Chondrocyte (in vitro differentiated cells): ENCODE measurements at regions not wholly inside any gene's neighbourhood (a gene's known extent, or its start where the extent isn't known, plus 50 kb on each side); places are given as distances from the start of the nearest gene placed in this dataset.

ENCODE experiments used
- DNase-seq: peaks from one replicate; pipeline ENCODE4 v3.0.0; 2021; ENCODE audit warnings: mixed read lengths, low spot score
- H3K27ac Mint-ChIP-seq: one replicate; pipeline ENCODE4 v1.8.0; 2021; ENCODE audit warnings: mild to moderate bottlenecking, moderate library complexity, mixed read lengths; ENCODE audit not compliant: unreplicated experiment
- H3K27me3 Mint-ChIP-seq: 2 replicates; pipeline ENCODE4 v1.8.0; 2021; ENCODE audit warnings: low read depth, mixed read lengths
- H3K36me3 Mint-ChIP-seq: 2 replicates; pipeline ENCODE4 v1.8.0; 2021; ENCODE audit warnings: low read depth, mixed read lengths
- H3K4me1 Mint-ChIP-seq: 2 replicates; pipeline ENCODE4 v1.8.0; 2021; ENCODE audit warnings: low read depth, mild to moderate bottlenecking, mixed read lengths
- H3K4me3 Mint-ChIP-seq: one replicate; pipeline ENCODE4 v1.8.0; 2021; ENCODE audit warnings: mild to moderate bottlenecking, moderate library complexity, mixed read lengths; ENCODE audit not compliant: unreplicated experiment
- H3K9me3 Mint-ChIP-seq: 2 replicates; pipeline ENCODE4 v1.8.0; 2021; ENCODE audit warnings: low read depth, mixed read lengths
- CTCF ChIP-seq: fragments of 200-600 bp; sonication (generic); IDR thresholded peaks from 2 replicates; pipeline ENCODE4 v1.5.0; 2021; ENCODE audit warnings: antibody characterized with exemption, mild to moderate bottlenecking, moderate library complexity

GRCh38 chr10:88156341-88156740 is 292.9 kb downstream of the PTEN start:
- no peak overlapping the region for H3K27ac Mint-ChIP-seq
- H3K4me3 Mint-ChIP-seq, result no peak overlapping the region
- no peaks in the 10 kb centered on the region for H3K36me3 Mint-ChIP-seq
- TF ChIP-seq CTCF, result no peak
- peaks cover 40% of the 10 kb centered on the region for H3K4me1 Mint-ChIP-seq
- no peak for DNase-seq
- no peaks in the 10 kb centered on the region for H3K9me3 Mint-ChIP-seq
- H3K27me3 Mint-ChIP-seq, result no peaks in the 10 kb centered on the region

GRCh38 chr10:88157981-88158465 is 294.6 kb downstream of the PTEN start:
- Mint-ChIP-seq H3K4me1 (peaks cover 32% of the 10 kb centered on the region), H3K27ac (peak overlapping the region; percentile 70), H3K4me3 (no peak overlapping the region), H3K36me3 (no peaks in the 10 kb centered on the region), H3K9me3 (no peaks in the 10 kb centered on the region), H3K27me3 (no peaks in the 10 kb centered on the region)
- DNase-seq, result no peak
- no peak for TF ChIP-seq CTCF

- Mint-ChIP-seq H3K9me3 (no peaks in the 10 kb centered on the region), H3K4me1 (peaks cover 28% of the 10 kb centered on the region), H3K27ac (peak overlapping the region; percentile 70), H3K27me3 (no peaks in the 10 kb centered on the region), H3K4me3 (no peak overlapping the region), H3K36me3 (no peaks in the 10 kb centered on the region)
- no peak for DNase-seq
- TF ChIP-seq CTCF, result no peak
Observed at GRCh38 chr10:88158526-88159122, 295.2 kb downstream of the PTEN start.

- Mint-ChIP-seq H3K27ac (peak overlapping the region; percentile 61), H3K4me1 (peaks cover 28% of the 10 kb centered on the region), H3K4me3 (no peak overlapping the region), H3K36me3 (no peaks in the 10 kb centered on the region), H3K27me3 (no peaks in the 10 kb centered on the region), H3K9me3 (no peaks in the 10 kb centered on the region)
- TF ChIP-seq CTCF, result no peak
- DNase-seq, result no peak
Observed at GRCh38 chr10:88159127-88159829, 295.9 kb downstream of the PTEN start.

- Mint-ChIP-seq H3K9me3 (no peaks in the 10 kb centered on the region), H3K4me3 (no peak overlapping the region), H3K36me3 (no peaks in the 10 kb centered on the region), H3K4me1 (peaks cover 39% of the 10 kb centered on the region), H3K27ac (no peak overlapping the region), H3K27me3 (no peaks in the 10 kb centered on the region)
- DNase-seq, result no peak
- no peak for TF ChIP-seq CTCF
Observed at GRCh38 chr10:88161070-88161469, 297.6 kb downstream of the PTEN start.
